ENCODE measurements at regions not wholly inside any gene's neighbourhood (a gene's known extent, or its start where the extent isn't known, plus 50 kb on each side); places are given as distances from the start of the nearest gene placed in this dataset.

DNA sequence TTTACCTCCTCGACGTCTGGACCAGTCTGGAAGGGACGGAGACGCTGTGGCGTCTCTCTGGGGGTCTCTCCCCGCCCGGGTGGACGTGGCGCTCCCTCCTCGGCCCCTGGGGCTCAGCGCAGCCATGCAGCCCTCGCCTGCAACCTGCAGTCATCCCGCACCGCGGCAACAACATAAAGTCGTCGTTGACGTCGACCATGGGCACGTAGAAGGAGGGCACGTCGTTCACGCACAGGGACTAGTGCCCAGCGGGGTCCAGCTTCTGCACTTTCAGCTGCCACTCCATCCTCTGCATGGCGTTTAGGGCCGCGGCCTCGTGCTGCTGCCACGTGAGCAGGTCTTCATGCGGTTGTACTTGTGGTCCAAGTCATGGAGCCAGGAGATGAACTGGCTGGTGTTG is 889.6 kb upstream of the LRRTM1 start:
- no peaks in the 10 kb centered on the region for H3K79me2 ChIP-seq (ENCODE audit: control insufficient read depth, insufficient read depth, low read length)
- H3K4me1 ChIP-seq (ENCODE audit: control insufficient read depth, extremely low read depth, insufficient read depth, low read length), result no peaks in the 10 kb centered on the region
- no peaks in the 10 kb centered on the region for H4K20me1 ChIP-seq (ENCODE audit: control insufficient read depth, extremely low read depth, insufficient read depth, low read length)
- no peak overlapping the region for H3K4me2 ChIP-seq (ENCODE audit: extremely low read depth, insufficient read depth, low read length)
- H3K27ac ChIP-seq (ENCODE audit: insufficient read depth, low read length), result no peak overlapping the region
- TF ChIP-seq, protein P1, sequence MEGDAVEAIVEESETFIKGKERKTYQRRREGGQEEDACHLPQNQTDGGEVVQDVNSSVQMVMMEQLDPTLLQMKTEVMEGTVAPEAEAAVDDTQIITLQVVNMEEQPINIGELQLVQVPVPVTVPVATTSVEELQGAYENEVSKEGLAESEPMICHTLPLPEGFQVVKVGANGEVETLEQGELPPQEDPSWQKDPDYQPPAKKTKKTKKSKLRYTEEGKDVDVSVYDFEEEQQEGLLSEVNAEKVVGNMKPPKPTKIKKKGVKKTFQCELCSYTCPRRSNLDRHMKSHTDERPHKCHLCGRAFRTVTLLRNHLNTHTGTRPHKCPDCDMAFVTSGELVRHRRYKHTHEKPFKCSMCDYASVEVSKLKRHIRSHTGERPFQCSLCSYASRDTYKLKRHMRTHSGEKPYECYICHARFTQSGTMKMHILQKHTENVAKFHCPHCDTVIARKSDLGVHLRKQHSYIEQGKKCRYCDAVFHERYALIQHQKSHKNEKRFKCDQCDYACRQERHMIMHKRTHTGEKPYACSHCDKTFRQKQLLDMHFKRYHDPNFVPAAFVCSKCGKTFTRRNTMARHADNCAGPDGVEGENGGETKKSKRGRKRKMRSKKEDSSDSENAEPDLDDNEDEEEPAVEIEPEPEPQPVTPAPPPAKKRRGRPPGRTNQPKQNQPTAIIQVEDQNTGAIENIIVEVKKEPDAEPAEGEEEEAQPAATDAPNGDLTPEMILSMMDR (conservative IDR thresholded peaks at IDR 0.05 in 1 of 2, IDR thresholded peaks at IDR 0.05 in 1 of 2; ENCODE audit: low read depth in 1 of 2, low read length in 2 of 2), result no peak
- no peak for TF ChIP-seq EZH2 (IDR thresholded peaks at IDR 0.05; ENCODE audit: low read length, missing control alignments)
- no peak overlapping the region for H3K4me3 ChIP-seq (replicated peaks in 1 of 4; ENCODE audit: control extremely low read depth in 1 of 4, insufficient read depth in 1 of 4, low read depth in 3 of 4, low read length in 4 of 4)
- H3K36me3 ChIP-seq (ENCODE audit: control insufficient read depth, insufficient read depth, low read length), result no peaks in the 10 kb centered on the region
- no peaks in the 10 kb centered on the region for H3K9me3 ChIP-seq (ENCODE audit: control insufficient read depth, insufficient read depth, low read depth, low read length)
- DNase-seq (ENCODE audit: low read depth in 2 of 2), result no peak
- H3K27me3 ChIP-seq (ENCODE audit: control insufficient read depth, insufficient read depth, low read length), result no peaks in the 10 kb centered on the region
- no peak overlapping the region for H3K9ac ChIP-seq (ENCODE audit: insufficient read depth, low read length)
- H2AFZ ChIP-seq (ENCODE audit: low read length), result no peak overlapping the region

DNA sequence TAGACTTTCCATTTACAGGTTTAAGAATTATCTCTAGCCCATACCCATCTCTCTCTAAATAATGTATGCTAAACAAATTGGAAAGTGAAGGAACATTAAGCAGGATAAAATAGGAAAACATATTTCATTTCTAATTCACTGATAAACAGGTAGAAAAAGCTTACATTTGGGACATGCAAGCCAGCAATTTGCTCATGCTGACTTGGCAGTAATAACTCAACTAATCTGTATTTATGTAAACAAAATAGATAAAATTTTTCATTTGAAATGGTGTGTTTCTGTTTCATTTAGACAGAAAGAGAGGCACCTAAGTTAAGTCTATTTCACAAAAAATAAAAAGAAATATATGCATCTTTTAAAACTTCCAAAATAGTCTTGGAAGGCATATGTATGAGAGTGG is 877.3 kb upstream of the LRRTM1 start:
- H3K27me3 ChIP-seq (ENCODE audit: control insufficient read depth, insufficient read depth, low read length), result no peaks in the 10 kb centered on the region
- H3K36me3 ChIP-seq (ENCODE audit: control insufficient read depth, insufficient read depth, low read length), result no peaks in the 10 kb centered on the region
- no peak overlapping the region for H3K4me2 ChIP-seq (ENCODE audit: extremely low read depth, insufficient read depth, low read length)
- H3K9me3 ChIP-seq (ENCODE audit: control insufficient read depth, insufficient read depth, low read depth, low read length), result no peaks in the 10 kb centered on the region
- H3K79me2 ChIP-seq (ENCODE audit: control insufficient read depth, insufficient read depth, low read length), result no peaks in the 10 kb centered on the region
- H3K4me3 ChIP-seq (replicated peaks in 1 of 4; ENCODE audit: control extremely low read depth in 1 of 4, insufficient read depth in 1 of 4, low read depth in 3 of 4, low read length in 4 of 4), result no peak overlapping the region
- no peak for DNase-seq (ENCODE audit: low read depth in 2 of 2)
- H4K20me1 ChIP-seq (ENCODE audit: control insufficient read depth, extremely low read depth, insufficient read depth, low read length), result no peaks in the 10 kb centered on the region
- no peak overlapping the region for H3K27ac ChIP-seq (ENCODE audit: insufficient read depth, low read length)
- H2AFZ ChIP-seq (ENCODE audit: low read length), result no peak overlapping the region
- no peak for TF ChIP-seq EZH2 (IDR thresholded peaks at IDR 0.05; ENCODE audit: low read length, missing control alignments)
- TF ChIP-seq, protein P1 (conservative IDR thresholded peaks at IDR 0.05 in 1 of 2, IDR thresholded peaks at IDR 0.05 in 1 of 2; ENCODE audit: low read depth in 1 of 2, low read length in 2 of 2), result no peak
- H3K9ac ChIP-seq (ENCODE audit: insufficient read depth, low read length), result no peak overlapping the region
- H3K4me1 ChIP-seq (ENCODE audit: control insufficient read depth, extremely low read depth, insufficient read depth, low read length), result no peaks in the 10 kb centered on the region

GRCh38 chr2:81171447-81171846 is 866.9 kb upstream of the LRRTM1 start:
- no peaks in the 10 kb centered on the region for H4K20me1 ChIP-seq (ENCODE audit: control insufficient read depth, extremely low read depth, insufficient read depth, low read length)
- no peaks in the 10 kb centered on the region for H3K36me3 ChIP-seq (ENCODE audit: control insufficient read depth, insufficient read depth, low read length)

More at GRCh38 chr2:81171447-81171846, 866.9 kb upstream of the LRRTM1 start:
- Histone ChIP-seq H3K79me2 (ENCODE audit: control insufficient read depth, insufficient read depth, low read length) (no peaks in the 10 kb centered on the region), H2AFZ (ENCODE audit: low read length) (no peak overlapping the region), H3K4me2 (ENCODE audit: extremely low read depth, insufficient read depth, low read length) (no peak overlapping the region), H3K9ac (ENCODE audit: insufficient read depth, low read length) (no peak overlapping the region), H3K27me3 (ENCODE audit: control insufficient read depth, insufficient read depth, low read length) (no peaks in the 10 kb centered on the region), H3K4me1 (ENCODE audit: control insufficient read depth, extremely low read depth, insufficient read depth, low read length) (no peaks in the 10 kb centered on the region), H3K27ac (ENCODE audit: insufficient read depth, low read length) (no peak overlapping the region), H3K4me3 (replicated peaks in 1 of 4; ENCODE audit: control extremely low read depth in 1 of 4, insufficient read depth in 1 of 4, low read depth in 3 of 4, low read length in 4 of 4) (no peak overlapping the region), H3K9me3 (ENCODE audit: control insufficient read depth, insufficient read depth, low read depth, low read length) (no peaks in the 10 kb centered on the region)
- TF ChIP-seq, protein P1 (conservative IDR thresholded peaks at IDR 0.05 in 1 of 2, IDR thresholded peaks at IDR 0.05 in 1 of 2; ENCODE audit: low read depth in 1 of 2, low read length in 2 of 2), result no peak
- no peak for TF ChIP-seq EZH2 (IDR thresholded peaks at IDR 0.05; ENCODE audit: low read length, missing control alignments)
- DNase-seq (ENCODE audit: low read depth in 2 of 2), result no peak

Data from fibroblast of lung (primary cell).